ENCODE measurements at regions not wholly inside any gene's neighbourhood (a gene's known extent, or its start where the extent isn't known, plus 50 kb on each side); places are given as distances from the start of the nearest gene placed in this dataset.
"Not testable (repeated sequence)": the region's sequence is repeated elsewhere in the genome, so short reads cannot be mapped to it uniquely, and the experiment has no call there.

- H3K4me3 ChIP-seq (ENCODE audit: low read length) = no peak overlapping the region
- TF ChIP-seq ZNF274 (IDR thresholded peaks at IDR 0.05; ENCODE audit: low read depth, low read length) = no peak
These were observed 103.0 kb upstream of the RREB1 start for GRCh38 chr6:7004581-7005297.

- H3K4me3 ChIP-seq (ENCODE audit: low read length) = no peak overlapping the region
- no peak for TF ChIP-seq ZNF274 (IDR thresholded peaks at IDR 0.05; ENCODE audit: low read depth, low read length)
These were observed 101.1 kb upstream of the RREB1 start for GRCh38 chr6:7006515-7007191.

GRCh38 chr6:7008451-7008988, 99.2 kb upstream of the RREB1 start:
- H3K4me3 ChIP-seq (ENCODE audit: low read length) = no peak overlapping the region
- TF ChIP-seq ZNF274 (IDR thresholded peaks at IDR 0.05; ENCODE audit: low read depth, low read length) = no peak

GRCh38 chr6:7016226-7016625, 91.5 kb upstream of the RREB1 start:
- TF ChIP-seq ZNF274 (IDR thresholded peaks at IDR 0.05; ENCODE audit: low read depth, low read length) = no peak
- no peak overlapping the region for H3K4me3 ChIP-seq (ENCODE audit: low read length)

- H3K4me3 ChIP-seq (ENCODE audit: low read length) = no peak overlapping the region
- TF ChIP-seq ZNF274 (IDR thresholded peaks at IDR 0.05; ENCODE audit: low read depth, low read length) = no peak
These were observed 86.5 kb upstream of the RREB1 start for GRCh38 chr6:7021301-7021700.

GRCh38 chr6:7025861-7026260, 81.9 kb upstream of the RREB1 start:
- H3K4me3 ChIP-seq (ENCODE audit: low read length) = no peak overlapping the region
- TF ChIP-seq ZNF274 (IDR thresholded peaks at IDR 0.05; ENCODE audit: low read depth, low read length) = no peak

GRCh38 chr6:7028963-7029362, 78.8 kb upstream of the RREB1 start:
- H3K4me3 ChIP-seq (ENCODE audit: low read length) = not testable (repeated sequence)

- not testable (repeated sequence) for H3K4me3 ChIP-seq (ENCODE audit: low read length)
These were observed 76.8 kb upstream of the RREB1 start for GRCh38 chr6:7030968-7031367.

GRCh38 chr6:7033202-7033601, 74.6 kb upstream of the RREB1 start:
- no peak overlapping the region for H3K4me3 ChIP-seq (ENCODE audit: low read length)
- TF ChIP-seq ZNF274 (IDR thresholded peaks at IDR 0.05; ENCODE audit: low read depth, low read length) = no peak

GRCh38 chr6:7034055-7034454, 73.7 kb upstream of the RREB1 start:
- H3K4me3 ChIP-seq (ENCODE audit: low read length) = no peak overlapping the region
- TF ChIP-seq ZNF274 (IDR thresholded peaks at IDR 0.05; ENCODE audit: low read depth, low read length) = no peak

- TF ChIP-seq ZNF274 (IDR thresholded peaks at IDR 0.05; ENCODE audit: low read depth, low read length) = no peak
- H3K4me3 ChIP-seq (ENCODE audit: low read length) = no peak overlapping the region
These were observed 71.9 kb upstream of the RREB1 start for GRCh38 chr6:7035837-7036249.

- no peak overlapping the region for H3K4me3 ChIP-seq (ENCODE audit: low read length)
- TF ChIP-seq ZNF274 (IDR thresholded peaks at IDR 0.05; ENCODE audit: low read depth, low read length) = no peak
These were observed 66.2 kb upstream of the RREB1 start for GRCh38 chr6:7041511-7042026.

GRCh38 chr6:7042056-7042653, 65.6 kb upstream of the RREB1 start:
- H3K4me3 ChIP-seq (ENCODE audit: low read length) = no peak overlapping the region
- TF ChIP-seq ZNF274 (IDR thresholded peaks at IDR 0.05; ENCODE audit: low read depth, low read length) = no peak

GRCh38 chr6:7042654-7043545, 64.9 kb upstream of the RREB1 start:
- TF ChIP-seq ZNF274 (IDR thresholded peaks at IDR 0.05; ENCODE audit: low read depth, low read length) = no peak
- H3K4me3 ChIP-seq (ENCODE audit: low read length) = no peak overlapping the region
